Erythroblast (primary cell): ENCODE measurements at regions not wholly inside any gene's neighbourhood (a gene's known extent, or its start where the extent isn't known, plus 50 kb on each side); places are given as distances from the start of the nearest gene placed in this dataset.

Experiments
- GATA1 ChIP-seq: IDR thresholded peaks from 2 replicates; pipeline ENCODE4 v1.6.1; 2011; ENCODE audit warnings: low read depth, mild to moderate bottlenecking, control low read depth, low read length, moderate library complexity
- POLR2A ChIP-seq: IDR thresholded peaks from 2 replicates; pipeline ENCODE4 v1.6.1; 2011; ENCODE audit warnings: mild to moderate bottlenecking, low read length

DNA sequence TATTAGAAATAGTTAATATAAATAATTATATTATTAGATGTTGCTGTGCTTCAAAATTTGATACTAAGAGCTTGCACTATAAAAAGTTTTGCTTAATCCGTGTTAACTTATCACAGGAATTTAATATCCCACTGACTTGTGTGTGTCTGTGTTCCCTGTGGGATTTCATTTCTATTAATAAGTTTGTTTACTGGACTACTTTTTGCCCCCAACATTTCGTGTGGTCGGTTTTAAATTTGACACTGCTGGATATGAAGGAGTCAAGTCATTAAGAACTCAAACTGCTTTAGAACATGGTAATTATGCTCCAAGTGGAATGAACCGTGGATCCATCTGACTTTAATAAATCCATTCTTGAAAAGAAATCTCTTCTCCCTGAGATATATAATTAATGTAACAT, 182.2 kb upstream of the NUDT4 start:
- TF ChIP-seq POLR2A = no peak
- TF ChIP-seq GATA1 = no peak
